Endothelial cell of umbilical vein (primary cell): ENCODE measurements at regions not wholly inside any gene's neighbourhood (a gene's known extent, or its start where the extent isn't known, plus 50 kb on each side); places are given as distances from the start of the nearest gene placed in this dataset.

Source experiments
- BruUV-seq: library from RNA; stranded (reverse); fragments of 400-500 nt; replicated peaks from 2 replicates; lab custom pipeline; 2021; lab: Mats Ljungman, UMichigan
- CTCF ChIA-PET: fragments of 300-600, 350-600 bp; sonication (Branson Sonifier 250); formaldehyde crosslinking; loops from one replicate; lab custom pipeline; 2021; ENCODE audit warnings: antibody characterized with exemption, inconsistent platforms; lab: Charles Lee
- POLR2A ChIA-PET: fragments of 300-600, 350-600 bp; sonication (Branson Sonifier 250); formaldehyde crosslinking; loops from one replicate; lab custom pipeline; 2021; ENCODE audit warnings: antibody characterized with exemption, inconsistent platforms; lab: Charles Lee
- DNase-seq: peaks from one replicate; pipeline ENCODE4 v3.0.0-alpha.2; 2011; ENCODE audit warnings: low read depth, low spot score
- FAIRE-seq: peaks from 2 replicates; lab custom pipeline; 2011; peaks lifted over from hg19 to GRCh38; lab: Jason Lieb, UNC
- H2AFZ ChIP-seq: 2 replicates; pipeline ENCODE4 v1.6.0; 2012; ENCODE audit warnings: low read depth, low read length, control low read depth, inconsistent platforms
- H3K27ac ChIP-seq: 2 replicates; pipeline ENCODE4 v1.5.1; 2011; ENCODE audit warnings: low read depth, mild to moderate bottlenecking, control low read depth, low read length, moderate library complexity; ENCODE audit not compliant: insufficient read depth
- H3K27me3 ChIP-seq, 2 experiments: 2 replicates each; pipeline versions ENCODE4 v1.6.0 to v1.6.1; 2011; ENCODE audit warnings: low read length in 2 of 2, mixed read lengths in 1 of 2; ENCODE audit not compliant: control insufficient read depth in 2 of 2, insufficient read depth in 2 of 2
- H3K36me3 ChIP-seq, 2 experiments: 2 replicates in 1 of 2; 3 replicates in 1 of 2; pipeline ENCODE4 v1.5.1; 2011; ENCODE audit warnings: low read length in 2 of 2, mild to moderate bottlenecking in 1 of 2, moderate library complexity in 1 of 2; ENCODE audit not compliant: control insufficient read depth in 2 of 2, insufficient read depth in 2 of 2; ENCODE audit errors: extremely low read depth in 1 of 2
- H3K4me1 ChIP-seq: 3 replicates; pipeline ENCODE4 v1.5.1; 2011; ENCODE audit warnings: mild to moderate bottlenecking, low read length; ENCODE audit not compliant: control insufficient read depth, insufficient read depth; ENCODE audit errors: extremely low read depth
- H3K4me2 ChIP-seq: 2 replicates; pipeline ENCODE4 v1.6.1; 2011; ENCODE audit warnings: low read length, control low read depth, mixed read lengths; ENCODE audit not compliant: insufficient read depth
- H3K4me3 ChIP-seq, 3 experiments: fragments of 200-600 bp in 1 of 3; sonication (generic), shearing (Covaris generic) in 1 of 3; replicated peaks in 1 of 3; 2 replicates each; pipeline ENCODE4 v1.5.1; 2011 to 2016; ENCODE audit warnings: control low read depth in 3 of 3, low read length in 3 of 3, mild to moderate bottlenecking in 2 of 3, inconsistent platforms in 1 of 3, low read depth in 1 of 3, moderate library complexity in 1 of 3; ENCODE audit not compliant: insufficient read depth in 1 of 3
- H3K79me2 ChIP-seq: 2 replicates; pipeline ENCODE4 v1.6.0; 2012; ENCODE audit warnings: low read length, inconsistent platforms; ENCODE audit not compliant: control insufficient read depth, insufficient read depth
- H3K9ac ChIP-seq: replicated peaks from 2 replicates; pipeline ENCODE3; 2011; ENCODE audit warnings: low read length, control low read depth; ENCODE audit not compliant: insufficient read depth; ENCODE audit errors: extremely low read depth
- H3K9me1 ChIP-seq: replicated peaks from 3 replicates; pipeline ENCODE4 v1.6.0; 2011; ENCODE audit warnings: mild to moderate bottlenecking, low read length; ENCODE audit not compliant: control insufficient read depth, insufficient read depth; ENCODE audit errors: extremely low read depth
- H3K9me3 ChIP-seq: replicated peaks from 2 replicates; pipeline ENCODE4 v1.5.1; 2012; ENCODE audit warnings: low read length, inconsistent platforms; ENCODE audit not compliant: control insufficient read depth, insufficient read depth
- H4K20me1 ChIP-seq: replicated peaks from 2 replicates; pipeline ENCODE3; 2011; ENCODE audit warnings: mild to moderate bottlenecking, low read length; ENCODE audit not compliant: control insufficient read depth, insufficient read depth; ENCODE audit errors: extremely low read depth
- EZH2 ChIP-seq: IDR thresholded peaks from 2 replicates; pipeline ENCODE4 v1.6.1; 2012; ENCODE audit warnings: borderline replicate concordance, low read depth, mild to moderate bottlenecking, moderate library complexity, low read length, inconsistent platforms; ENCODE audit not compliant: severe bottlenecking
- FOS ChIP-seq: IDR thresholded peaks from 2 replicates; pipeline ENCODE4 v1.6.1; 2011; ENCODE audit warnings: mild to moderate bottlenecking, low read length, moderate library complexity, borderline replicate concordance; ENCODE audit not compliant: insufficient read depth
- GATA2 ChIP-seq: IDR thresholded peaks from 2 replicates; pipeline ENCODE4 v1.7.0; 2011; ENCODE audit warnings: low read depth, mild to moderate bottlenecking, moderate library complexity, mixed read lengths, low read length; ENCODE audit not compliant: insufficient read length, insufficient read depth
- JUN ChIP-seq: IDR thresholded peaks from 2 replicates; pipeline ENCODE4 v1.6.1; 2011; ENCODE audit warnings: borderline replicate concordance, low read depth; ENCODE audit not compliant: insufficient read length, insufficient read depth
- MYC ChIP-seq: IDR thresholded peaks from one replicate; pipeline ENCODE4 v1.6.1; 2011; ENCODE audit warnings: mild to moderate bottlenecking, low read depth, low read length
- POLR2A ChIP-seq: IDR thresholded peaks from 2 replicates; pipeline ENCODE4 v1.6.1; 2012; ENCODE audit warnings: low read depth, mild to moderate bottlenecking, control low read depth, low read length
- POLR2AphosphoS5 ChIP-seq: IDR thresholded peaks from 2 replicates; pipeline ENCODE4 v1.6.1; 2012; ENCODE audit warnings: low read depth, mild to moderate bottlenecking, control low read depth, low read length, moderate library complexity; ENCODE audit not compliant: insufficient read depth
- dilution Hi-C: fragments of 300-500 bp; cut with MboI; formaldehyde crosslinking; loops from one replicate; pipeline ENCODE4 v1.15.0; 2019; ENCODE audit warnings: low sequenced_read_pairs; ENCODE audit not compliant: extremely low pct_ligation_motif_present
- intact Hi-C: fragments of 100-400 bp; cut with micrococcal nuclease; formaldehyde crosslinking; loops from one replicate; pipeline ENCODE4 v1.10.0; 2022
- TF ChIP-seq, protein P1 (sequence below), 2 donors: IDR thresholded peaks; 1 replicate in 1 of 2; 2 replicates in 1 of 2; pipeline ENCODE4 v1.5.1; 2011; ENCODE audit warnings: low read length in 2 of 2, mild to moderate bottlenecking in 2 of 2, moderate library complexity in 2 of 2, control low read depth in 1 of 2, inconsistent platforms in 1 of 2, low read depth in 1 of 2; ENCODE audit not compliant: insufficient read depth in 1 of 2; ENCODE audit errors: extremely low read depth in 1 of 2
- TF ChIP-seq, protein P2 (sequence below): IDR thresholded peaks from 2 replicates; pipeline ENCODE4 v1.6.1; 2011; ENCODE audit not compliant: insufficient read depth, insufficient read length

DNA sequence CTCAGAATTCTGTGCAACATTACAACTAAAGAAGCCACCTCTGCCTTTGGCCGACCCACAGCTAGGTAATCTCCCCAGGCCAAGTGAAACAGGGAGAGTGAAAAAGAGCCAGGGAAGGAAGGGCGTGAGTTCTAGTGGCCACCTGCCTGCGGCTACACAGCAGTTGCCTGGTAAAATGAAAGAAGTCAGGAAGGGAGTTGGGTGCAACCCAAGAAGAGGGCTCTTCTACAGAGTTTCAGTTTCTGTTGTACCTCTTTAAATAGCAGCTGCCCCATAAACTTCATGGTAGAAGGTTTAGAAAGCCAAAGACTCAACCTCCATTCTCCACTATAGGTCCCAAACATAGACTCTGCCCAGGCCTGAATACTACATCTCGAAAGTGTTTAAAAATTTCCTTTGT, 76.2 kb upstream of the TMEM168 start:
- no peaks in the 10 kb centered on the region for H3K9me3 ChIP-seq
- no peak overlapping the region for H3K9ac ChIP-seq
- H4K20me1 ChIP-seq, result no peaks in the 10 kb centered on the region
- H3K36me3 ChIP-seq, result no peaks in the 10 kb centered on the region
- H3K4me1 ChIP-seq, result no peaks in the 10 kb centered on the region
- H3K9me1 ChIP-seq, result no peaks in the 10 kb centered on the region
- no peak overlapping the region for H2AFZ ChIP-seq
- H3K4me2 ChIP-seq, result no peak overlapping the region
- no TSS peak for BruUV-seq
- no peak for FAIRE-seq
- no peaks in the 10 kb centered on the region for H3K27me3 ChIP-seq
- no peak for DNase-seq
- ChIA-PET CTCF (interaction anchor here (2.1 kb wide), 1 partner anchor 316 kb away, joined by 9 read pairs; no protein-coding TSS in a partner anchor), POLR2A (no interaction called here)
- dilution Hi-C loops (no loop called here), intact Hi-C loops (no loop called here)
- no peak overlapping the region for H3K27ac ChIP-seq
- H3K4me3 ChIP-seq, result no peak overlapping the region
- TF ChIP-seq POLR2A (no peak), FOS (no peak), JUN (no peak), POLR2AphosphoS5 (no peak), GATA2 (no peak), EZH2 (no peak), MYC (no peak)
- TF ChIP-seq, protein P1, sequence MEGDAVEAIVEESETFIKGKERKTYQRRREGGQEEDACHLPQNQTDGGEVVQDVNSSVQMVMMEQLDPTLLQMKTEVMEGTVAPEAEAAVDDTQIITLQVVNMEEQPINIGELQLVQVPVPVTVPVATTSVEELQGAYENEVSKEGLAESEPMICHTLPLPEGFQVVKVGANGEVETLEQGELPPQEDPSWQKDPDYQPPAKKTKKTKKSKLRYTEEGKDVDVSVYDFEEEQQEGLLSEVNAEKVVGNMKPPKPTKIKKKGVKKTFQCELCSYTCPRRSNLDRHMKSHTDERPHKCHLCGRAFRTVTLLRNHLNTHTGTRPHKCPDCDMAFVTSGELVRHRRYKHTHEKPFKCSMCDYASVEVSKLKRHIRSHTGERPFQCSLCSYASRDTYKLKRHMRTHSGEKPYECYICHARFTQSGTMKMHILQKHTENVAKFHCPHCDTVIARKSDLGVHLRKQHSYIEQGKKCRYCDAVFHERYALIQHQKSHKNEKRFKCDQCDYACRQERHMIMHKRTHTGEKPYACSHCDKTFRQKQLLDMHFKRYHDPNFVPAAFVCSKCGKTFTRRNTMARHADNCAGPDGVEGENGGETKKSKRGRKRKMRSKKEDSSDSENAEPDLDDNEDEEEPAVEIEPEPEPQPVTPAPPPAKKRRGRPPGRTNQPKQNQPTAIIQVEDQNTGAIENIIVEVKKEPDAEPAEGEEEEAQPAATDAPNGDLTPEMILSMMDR (IDR thresholded peaks at IDR 0.05; ENCODE audit: extremely low read depth in 1 of 2, insufficient read depth in 1 of 2, low read depth in 1 of 2, low read length in 2 of 2), result no peak
- TF ChIP-seq, protein P2, sequence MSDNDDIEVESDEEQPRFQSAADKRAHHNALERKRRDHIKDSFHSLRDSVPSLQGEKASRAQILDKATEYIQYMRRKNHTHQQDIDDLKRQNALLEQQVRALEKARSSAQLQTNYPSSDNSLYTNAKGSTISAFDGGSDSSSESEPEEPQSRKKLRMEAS, result no peak
- H3K79me2 ChIP-seq, result no peaks in the 10 kb centered on the region
